ENCODE measurements at regions not wholly inside any gene's neighbourhood (a gene's known extent, or its start where the extent isn't known, plus 50 kb on each side); places are given as distances from the start of the nearest gene placed in this dataset.
"Not testable (repeated sequence)": the region's sequence is repeated elsewhere in the genome, so short reads cannot be mapped to it uniquely, and the experiment has no call there.

GRCh38 chr6:86459978-86460377, 477.4 kb upstream of the HTR1E start:
- no peak for DNase-seq

- no peak for DNase-seq
Observed at GRCh38 chr6:86456821-86457220, 480.5 kb upstream of the HTR1E start.

GRCh38 chr6:86453232-86453631, 484.1 kb upstream of the HTR1E start:
- no peak for DNase-seq

- DNase-seq: no peak
Observed at GRCh38 chr6:86448398-86448797, 488.9 kb upstream of the HTR1E start.

- DNase-seq: no peak
Observed at GRCh38 chr6:86440608-86441007, 496.7 kb upstream of the HTR1E start.

GRCh38 chr6:86423571-86423970, 513.8 kb upstream of the HTR1E start:
- no peak for DNase-seq

- no peak for DNase-seq
Observed at GRCh38 chr6:86412057-86412456, 525.3 kb upstream of the HTR1E start.

GRCh38 chr6:86407128-86407527, 530.2 kb upstream of the HTR1E start:
- DNase-seq: no peak

GRCh38 chr6:86392850-86393249, 544.5 kb upstream of the HTR1E start:
- not testable (repeated sequence) for DNase-seq

- DNase-seq: no peak
Observed at GRCh38 chr6:86380571-86381125, 556.7 kb upstream of the HTR1E start.

GRCh38 chr6:86357877-86358276, 579.5 kb upstream of the HTR1E start:
- DNase-seq: no peak

GRCh38 chr6:86355271-86355670, 582.1 kb upstream of the HTR1E start:
- no peak for DNase-seq

- DNase-seq: no peak
Observed at GRCh38 chr6:86331919-86332318, 605.4 kb upstream of the HTR1E start.

- no peak for DNase-seq
Observed at GRCh38 chr6:86331265-86331840, 606.0 kb upstream of the HTR1E start.

GRCh38 chr6:86306210-86306609, 631.1 kb upstream of the HTR1E start:
- no peak for DNase-seq

- DNase-seq: no peak
Observed at GRCh38 chr6:86285876-86286275, 643.2 kb upstream of the SYNCRIP start.

GRCh38 chr6:86284809-86285480, 642.3 kb upstream of the SYNCRIP start:
- DNase-seq: not testable (repeated sequence)

- DNase-seq: not testable (repeated sequence)
Observed at GRCh38 chr6:86283596-86283995, 640.9 kb upstream of the SYNCRIP start.

GRCh38 chr6:86276056-86276455, 633.4 kb upstream of the SYNCRIP start:
- no peak for DNase-seq

- no peak for DNase-seq
Observed at GRCh38 chr6:86273936-86274335, 631.2 kb upstream of the SYNCRIP start.

- DNase-seq: no peak
Observed at GRCh38 chr6:86256615-86257187, 614.0 kb upstream of the SYNCRIP start.

- no peak for DNase-seq
Observed at GRCh38 chr6:86255973-86256372, 613.3 kb upstream of the SYNCRIP start.

GRCh38 chr6:86251106-86251505, 608.4 kb upstream of the SYNCRIP start:
- no peak for DNase-seq

- no peak for DNase-seq
Observed at GRCh38 chr6:86217906-86218305, 575.2 kb upstream of the SYNCRIP start.

All from CD4-positive, alpha-beta T cell treated with Interleukin-17A for 4 hours (primary cell).